NT2/D1 (cell line): ENCODE measurements at regions not wholly inside any gene's neighbourhood (a gene's known extent, or its start where the extent isn't known, plus 50 kb on each side); places are given as distances from the start of the nearest gene placed in this dataset.

Source experiments
- YY1 ChIP-seq: IDR thresholded peaks from 2 replicates; pipeline ENCODE4 v1.6.1; 2011; ENCODE audit not compliant: insufficient read length, insufficient read depth
- ZNF274 ChIP-seq: IDR thresholded peaks from 2 replicates; pipeline ENCODE4 v1.6.1; 2011; ENCODE audit warnings: mild to moderate bottlenecking, low read depth, low read length

DNA sequence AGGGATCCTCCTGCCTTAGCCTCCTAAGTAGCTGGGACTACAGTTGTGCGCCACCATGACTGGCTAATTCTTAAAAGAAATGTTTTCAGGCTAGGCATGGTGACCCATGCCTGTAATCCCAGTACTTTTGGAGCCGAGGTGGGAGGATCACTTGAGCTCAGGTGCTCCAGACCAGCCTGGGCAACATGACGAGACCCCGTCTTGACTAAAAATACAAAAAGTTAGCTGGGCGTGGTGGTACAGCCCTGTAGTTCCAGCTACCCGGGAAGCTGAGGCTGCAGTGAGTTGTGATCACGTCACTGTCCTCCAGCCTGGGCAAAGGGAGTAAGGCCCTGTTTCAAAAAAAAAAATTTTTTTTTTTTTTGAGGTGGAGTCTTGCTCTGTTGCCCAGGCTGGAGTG lies 173.1 kb downstream of the SEC14L1 start:
- TF ChIP-seq YY1 (no peak), ZNF274 (no peak)
